Stromal cell of bone marrow (primary cell): ENCODE measurements at regions not wholly inside any gene's neighbourhood (a gene's known extent, or its start where the extent isn't known, plus 50 kb on each side); places are given as distances from the start of the nearest gene placed in this dataset.
"Not testable (repeated sequence)": the region's sequence is repeated elsewhere in the genome, so short reads cannot be mapped to it uniquely, and the experiment has no call there.

Source experiments
- DNase-seq: peaks from one replicate; pipeline ENCODE4 v3.0.0-alpha.2; 2012; ENCODE audit warnings: low read depth

DNA sequence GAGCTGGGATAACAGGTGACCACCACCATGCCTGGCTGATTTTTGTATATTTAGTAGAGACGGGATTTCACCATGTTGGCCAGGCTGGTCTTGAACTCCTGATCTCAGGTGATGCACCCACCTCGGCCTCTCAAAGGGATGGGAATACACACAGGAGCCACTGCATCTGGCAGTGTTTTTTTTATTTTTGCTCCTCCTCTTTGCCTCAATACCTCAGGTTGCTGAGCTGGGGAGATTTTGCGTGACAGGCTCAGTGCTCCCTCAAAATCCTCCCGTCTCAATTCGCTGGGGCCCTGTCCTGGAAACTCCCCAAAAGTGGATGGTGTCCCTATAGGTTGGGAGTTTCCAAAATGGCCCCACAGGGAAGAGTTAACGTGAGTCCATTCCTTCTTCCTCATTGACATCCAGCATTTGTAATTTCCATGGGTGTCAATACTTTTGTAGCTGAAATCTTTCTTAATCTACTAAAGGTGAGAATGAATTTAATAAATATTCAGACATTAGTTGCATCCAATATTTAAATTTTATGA, 71.8 kb downstream of the GGTLC2 start:
- no peak for DNase-seq

DNA sequence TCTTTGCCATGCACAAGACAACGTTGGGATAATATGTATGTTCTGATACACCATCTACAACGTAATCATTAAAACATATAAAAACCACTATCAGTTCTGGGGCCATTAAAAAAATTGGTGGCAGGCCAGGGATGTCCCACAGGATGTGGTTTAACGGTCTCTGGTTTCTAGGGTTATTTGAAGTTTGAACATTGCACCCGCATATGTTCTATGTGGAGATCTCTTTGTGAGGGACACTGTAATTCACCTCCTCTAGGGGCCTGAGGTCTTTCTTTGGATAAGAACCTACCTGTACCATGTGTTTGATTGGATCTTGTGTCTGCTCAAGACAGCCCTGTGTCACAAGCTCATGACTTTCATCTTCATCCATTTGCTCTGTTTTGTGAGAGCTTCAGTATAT, 73.2 kb downstream of the GGTLC2 start:
- DNase-seq, result no peak

DNA sequence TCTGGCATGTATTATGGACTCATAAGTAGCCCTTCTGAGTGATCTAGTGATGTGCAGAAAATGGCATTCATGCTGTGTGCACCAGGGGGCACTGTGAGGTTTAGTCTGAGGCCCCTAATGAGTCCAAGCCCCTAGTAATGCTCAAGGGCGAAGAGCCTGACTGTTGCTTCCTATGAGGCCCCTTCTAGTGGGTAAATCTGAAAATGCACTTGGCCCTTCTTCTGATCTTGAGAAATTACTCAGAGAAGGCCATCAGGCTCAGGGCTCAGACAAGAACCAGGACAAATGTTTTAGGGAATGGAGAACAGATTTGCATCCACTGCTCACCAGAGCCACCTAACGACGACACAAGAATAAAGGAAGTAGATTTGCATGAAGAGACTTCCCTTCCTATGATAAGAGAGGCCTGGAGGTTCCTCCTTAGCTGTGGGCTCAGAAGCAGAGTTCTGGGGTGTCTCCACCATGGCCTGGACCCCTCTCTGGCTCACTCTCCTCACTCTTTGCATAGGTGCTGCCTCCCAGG, 75.8 kb downstream of the GGTLC2 start:
- DNase-seq, result no peak

DNA sequence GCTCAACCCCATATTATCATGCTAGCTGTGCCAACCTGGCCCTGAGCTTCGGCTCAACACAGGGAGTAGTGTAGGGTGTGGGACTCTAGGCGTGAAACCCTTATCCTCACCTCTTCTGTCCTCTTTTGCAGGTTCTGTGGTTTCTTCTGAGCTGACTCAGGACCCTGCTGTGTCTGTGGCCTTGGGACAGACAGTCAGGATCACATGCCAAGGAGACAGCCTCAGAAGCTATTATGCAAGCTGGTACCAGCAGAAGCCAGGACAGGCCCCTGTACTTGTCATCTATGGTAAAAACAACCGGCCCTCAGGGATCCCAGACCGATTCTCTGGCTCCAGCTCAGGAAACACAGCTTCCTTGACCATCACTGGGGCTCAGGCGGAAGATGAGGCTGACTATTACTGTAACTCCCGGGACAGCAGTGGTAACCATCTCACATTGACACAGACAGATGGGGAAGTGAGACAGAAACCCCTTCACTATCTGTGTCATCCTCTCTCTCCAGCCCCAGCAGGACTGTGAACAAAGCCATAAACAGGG, 76.4 kb downstream of the GGTLC2 start:
- no peak for DNase-seq

DNA sequence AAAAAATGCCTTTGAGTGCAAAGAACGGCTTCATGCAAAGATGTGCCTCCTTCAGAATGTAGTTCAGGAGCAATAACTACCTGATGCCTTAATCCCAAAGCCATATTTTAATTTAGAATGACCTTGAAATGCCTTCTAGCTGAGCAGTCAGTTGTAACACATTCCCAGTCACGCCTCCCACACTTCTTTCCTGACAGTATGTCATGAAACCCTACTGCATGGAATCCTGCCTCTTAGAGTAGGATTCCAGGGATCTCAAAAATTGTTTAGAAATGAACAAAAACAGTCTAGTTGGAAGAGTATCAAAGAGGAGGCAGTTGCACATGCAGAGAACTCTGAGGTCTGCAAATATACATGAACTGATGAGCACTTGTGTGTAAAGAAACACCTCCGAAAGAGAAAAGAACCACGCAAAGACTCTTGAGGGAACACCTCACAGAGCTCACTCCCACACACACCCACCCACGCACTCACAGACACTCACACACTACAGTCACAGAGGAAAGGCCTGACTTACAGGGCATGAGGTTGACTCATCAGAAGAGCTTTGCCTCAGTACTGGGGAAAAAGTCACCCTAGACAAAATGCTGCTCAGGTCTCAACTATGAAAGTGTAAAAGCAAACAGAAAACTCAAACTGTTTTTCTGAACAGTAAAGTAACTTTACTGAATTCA, 77.4 kb downstream of the GGTLC2 start:
- peak; percentile 48 for DNase-seq

DNA sequence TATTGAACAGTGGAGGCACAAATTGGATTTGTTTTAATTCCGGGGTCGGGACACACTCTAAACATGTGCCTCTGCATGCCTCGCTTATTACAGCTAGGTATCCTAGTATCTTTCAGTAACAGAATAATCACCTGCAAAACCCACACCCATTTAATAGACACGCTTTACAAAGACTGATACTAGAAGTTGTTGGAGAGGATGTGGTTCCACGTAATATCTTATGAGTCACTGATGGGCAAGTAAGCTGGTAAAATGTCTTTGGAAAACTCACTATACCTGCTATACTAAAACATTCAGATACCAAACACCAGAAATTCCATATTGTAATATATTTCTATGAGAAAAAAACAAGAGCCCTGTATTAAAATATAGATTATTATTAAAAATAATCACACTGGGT, 84.0 kb downstream of the GGTLC2 start:
- DNase-seq, result no peak

DNA sequence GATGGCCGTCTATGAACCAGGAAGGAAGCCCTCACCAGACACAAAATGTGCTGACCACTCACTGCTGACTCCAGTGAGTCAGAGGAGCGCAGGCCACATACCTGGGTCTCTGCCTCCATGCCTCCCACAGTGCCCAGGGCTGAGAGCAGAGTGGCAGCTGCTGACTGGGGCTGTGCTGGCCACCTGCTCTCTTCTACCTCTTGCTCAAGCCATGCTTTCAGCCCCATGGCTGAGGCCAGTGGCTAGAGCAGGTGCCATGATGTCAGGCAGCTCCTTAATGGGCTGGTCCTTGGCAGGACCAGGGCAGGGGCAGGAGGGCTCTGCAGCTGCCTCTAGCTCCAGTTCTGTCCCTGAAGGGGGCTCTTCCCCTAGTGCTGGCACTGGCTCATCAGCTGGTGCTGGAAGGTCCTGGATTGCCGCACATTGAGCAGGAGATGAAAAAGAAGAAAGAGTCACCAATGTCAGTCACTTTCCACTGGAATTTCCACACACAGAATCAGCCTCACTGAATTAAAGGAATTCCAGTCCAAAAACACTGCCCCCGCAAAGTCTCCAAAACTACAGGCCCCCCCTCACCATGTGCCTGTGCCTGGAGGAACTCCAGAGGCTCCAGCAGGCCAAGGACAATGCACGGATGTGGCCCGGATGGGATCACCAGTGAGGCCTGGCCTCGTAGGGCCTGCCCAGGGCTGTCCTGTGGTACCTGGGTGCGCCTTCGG, 86.4 kb downstream of the GGTLC2 start:
- DNase-seq, result no peak

DNA sequence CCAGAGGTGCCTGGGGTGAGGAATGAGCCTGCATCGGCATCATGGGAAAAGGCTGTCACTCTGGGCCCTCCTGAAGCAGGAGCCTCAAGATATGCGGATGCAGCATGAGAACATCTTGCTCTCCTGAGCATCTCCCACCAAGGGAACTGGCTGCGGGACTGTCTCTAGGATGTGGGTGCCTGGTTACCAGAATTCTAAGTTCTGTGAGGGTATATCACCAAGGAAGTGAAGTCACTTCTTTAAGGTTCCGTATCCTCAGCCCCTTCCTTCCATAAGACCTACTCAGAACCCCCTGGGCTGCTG, 86.9 kb downstream of the GGTLC2 start:
- DNase-seq, result no peak

DNA sequence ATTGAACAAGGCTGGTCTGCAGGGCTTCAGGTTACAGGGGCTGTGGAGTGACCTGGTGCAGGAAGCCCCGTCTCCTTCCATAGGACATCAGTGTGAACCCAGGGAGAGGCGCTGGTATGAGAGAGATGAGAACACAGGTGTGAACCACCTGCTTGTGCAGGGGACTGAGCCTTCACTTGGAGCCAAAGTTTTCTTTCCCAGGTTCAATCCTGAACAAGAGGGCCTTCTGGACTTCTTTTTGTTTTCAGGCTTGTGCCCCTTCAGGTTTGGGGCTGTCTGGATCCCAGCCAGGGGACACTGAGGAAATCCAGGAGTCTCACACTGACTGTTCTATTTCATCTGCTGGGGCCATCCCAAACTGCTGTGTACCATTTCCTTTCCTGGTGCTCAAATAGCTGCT, 88.6 kb downstream of the GGTLC2 start:
- DNase-seq, result not testable (repeated sequence)

DNA sequence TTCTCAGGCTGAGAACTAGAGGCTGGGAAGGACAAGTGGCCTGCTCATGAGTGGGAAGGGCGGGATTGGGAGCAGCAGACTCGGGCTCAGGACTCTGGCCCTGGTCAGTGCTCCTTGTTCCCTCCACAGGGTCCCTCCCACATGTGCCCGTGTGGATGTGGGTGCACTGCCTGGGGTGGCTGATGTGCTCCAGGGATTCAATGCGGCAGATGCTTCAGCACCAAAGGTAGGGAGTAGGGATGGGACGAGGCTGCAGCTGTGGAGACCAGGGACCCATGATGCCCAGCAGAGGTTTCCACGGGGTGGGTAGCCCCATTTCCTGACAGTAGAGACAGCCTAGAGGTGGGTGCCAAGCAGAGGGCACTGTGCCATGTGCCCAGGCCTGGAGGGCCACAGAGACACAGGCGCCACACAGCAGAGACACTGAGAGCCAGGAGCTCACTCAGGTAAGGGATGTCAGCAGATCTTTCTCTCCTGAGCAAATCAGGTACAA, 89.5 kb downstream of the GGTLC2 start:
- DNase-seq, result no peak

DNA sequence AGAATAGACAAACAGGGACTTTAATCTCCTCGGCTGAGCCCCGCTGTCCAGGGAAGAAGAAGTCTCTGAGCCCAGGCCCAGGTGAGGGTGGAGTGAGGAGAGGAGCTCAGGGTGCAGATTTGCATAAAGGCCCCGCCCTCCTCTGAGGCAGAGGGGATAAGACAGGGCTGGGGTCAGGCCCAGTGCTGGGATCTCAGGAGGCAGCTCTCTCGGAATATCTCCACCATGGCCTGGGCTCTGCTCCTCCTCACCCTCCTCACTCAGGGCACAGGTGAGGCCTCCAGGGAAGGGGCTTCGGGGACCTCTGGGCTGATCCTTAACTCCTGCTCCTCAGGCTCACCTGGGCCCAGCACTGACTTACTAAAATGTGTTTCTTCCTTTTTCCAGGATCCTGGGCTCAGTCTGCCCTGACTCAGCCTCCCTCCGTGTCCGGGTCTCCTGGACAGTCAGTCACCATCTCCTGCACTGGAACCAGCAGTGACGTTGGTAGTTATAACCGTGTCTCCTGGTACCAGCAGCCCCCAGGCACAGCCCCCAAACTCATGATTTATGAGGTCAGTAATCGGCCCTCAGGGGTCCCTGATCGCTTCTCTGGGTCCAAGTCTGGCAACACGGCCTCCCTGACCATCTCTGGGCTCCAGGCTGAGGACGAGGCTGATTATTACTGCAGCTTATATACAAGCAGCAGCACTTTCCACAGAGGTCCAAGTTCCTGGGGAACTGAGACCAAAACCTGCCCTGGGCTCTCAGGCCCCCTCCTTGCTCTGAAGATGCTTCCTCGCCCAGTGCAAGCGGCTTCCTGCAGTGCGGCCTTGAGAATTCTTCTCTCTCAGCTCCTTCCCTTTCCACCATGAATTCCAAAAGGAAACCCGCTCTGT, 90.2 kb downstream of the GGTLC2 start:
- not testable (repeated sequence) for DNase-seq

DNA sequence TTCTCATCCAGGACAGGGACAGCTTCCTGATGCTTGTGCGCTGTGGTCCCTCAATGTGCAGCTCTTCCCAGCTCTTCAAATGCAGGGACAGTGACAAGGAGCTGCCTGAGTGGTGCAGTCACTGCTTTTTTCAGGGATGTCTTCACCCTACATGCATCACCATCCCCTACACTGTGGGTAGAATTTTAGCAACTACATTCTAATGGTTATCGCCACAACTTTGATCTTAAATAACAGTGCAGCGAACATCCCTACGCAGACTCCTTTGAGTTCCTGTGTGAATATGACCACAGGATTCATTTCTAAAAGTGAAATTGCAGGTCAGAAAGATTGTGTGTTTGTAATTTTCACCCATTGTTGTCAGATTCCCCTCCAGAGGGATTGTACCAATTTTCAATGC, 90.9 kb downstream of the GGTLC2 start:
- DNase-seq, result not testable (repeated sequence)

DNA sequence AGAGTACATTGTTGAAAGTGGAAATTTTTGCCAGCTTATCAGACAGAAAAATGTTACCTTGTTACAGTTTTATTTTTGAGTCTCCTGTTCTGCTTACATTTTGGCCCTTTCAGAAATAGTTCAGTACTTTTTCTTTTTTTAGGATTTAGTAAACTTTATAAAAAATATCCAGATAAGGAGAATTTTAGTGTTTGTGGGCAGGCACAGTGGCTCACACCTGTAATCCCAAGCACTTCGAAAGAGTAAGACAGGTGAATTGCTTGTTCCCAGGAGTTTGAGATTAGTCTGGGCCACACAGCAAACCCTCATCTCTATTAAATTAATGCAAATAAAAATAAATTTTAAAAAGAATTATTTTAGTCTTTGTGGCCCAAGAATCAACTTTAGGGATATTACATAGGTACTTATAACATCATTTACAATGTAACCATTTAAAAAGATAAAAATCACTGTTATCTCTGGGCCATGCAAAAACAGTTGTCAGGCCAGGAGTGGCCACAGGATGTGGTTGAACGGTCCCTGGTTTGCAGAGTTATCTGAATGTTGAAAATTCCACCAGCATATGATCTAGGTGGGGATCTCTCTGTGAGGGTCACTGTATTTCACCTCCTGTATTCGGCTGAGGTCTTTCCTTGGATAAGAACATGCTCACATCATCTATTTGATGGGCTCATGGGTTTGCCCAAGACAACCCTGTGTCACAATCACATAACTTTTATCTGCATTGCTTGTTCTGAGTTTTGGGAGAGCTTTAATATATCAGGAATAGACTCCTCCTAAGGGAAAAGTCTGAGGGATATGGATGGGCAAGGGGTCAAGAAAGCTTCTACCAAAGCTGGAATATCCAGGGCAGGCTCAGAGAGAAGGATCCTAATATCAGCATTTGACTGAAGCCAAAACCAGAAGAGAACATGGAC, 91.5 kb downstream of the GGTLC2 start:
- DNase-seq, result no peak

DNA sequence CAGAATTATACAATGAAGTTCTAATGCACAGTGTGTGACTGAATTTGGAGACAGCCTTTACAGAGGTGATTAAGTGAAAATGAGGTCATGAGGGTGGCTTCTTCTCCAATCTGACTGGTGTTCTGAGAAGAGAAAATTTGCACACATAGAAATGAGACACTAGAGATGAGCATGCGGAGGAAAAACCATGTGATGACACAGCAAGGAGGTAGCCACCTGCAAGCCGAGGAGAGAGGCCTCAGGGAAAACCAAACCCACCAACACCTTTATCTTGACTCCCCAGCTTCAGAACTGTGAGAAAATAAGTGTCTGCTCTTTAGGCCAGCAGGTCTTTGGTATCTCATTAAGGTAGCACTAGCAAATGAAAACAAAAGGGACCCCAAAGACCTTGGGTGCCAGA, 93.2 kb downstream of the GGTLC2 start:
- no peak for DNase-seq

DNA sequence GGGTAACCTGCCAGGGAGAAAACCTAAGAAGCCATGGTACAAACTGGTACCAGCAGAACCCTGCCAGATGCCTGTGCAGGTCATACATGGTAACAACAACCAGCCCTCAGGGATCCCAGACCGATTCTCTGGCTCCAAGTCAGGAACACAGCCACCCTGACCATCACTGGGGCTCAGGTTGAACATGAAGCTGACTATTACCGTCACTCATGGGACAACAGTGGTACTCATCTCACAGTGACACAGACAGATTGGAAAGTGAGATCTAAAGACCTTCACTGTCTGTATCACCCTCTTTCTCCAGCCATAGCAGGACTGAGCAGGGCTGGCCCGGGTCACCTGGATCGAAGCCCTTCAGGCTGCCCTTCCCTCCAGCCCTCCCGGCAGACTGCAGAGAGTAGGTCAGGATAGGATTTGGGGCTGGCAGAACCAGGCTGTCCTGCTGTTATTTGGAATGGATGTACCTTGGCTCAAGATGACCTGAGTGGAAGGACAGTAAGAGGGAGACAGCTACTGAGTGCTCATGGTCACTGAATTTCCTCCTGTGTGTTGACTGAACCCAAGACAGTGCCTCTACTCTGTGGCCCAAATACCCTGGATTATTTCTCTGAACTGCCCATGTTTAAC, 94.7 kb downstream of the GGTLC2 start:
- no peak for DNase-seq

DNA sequence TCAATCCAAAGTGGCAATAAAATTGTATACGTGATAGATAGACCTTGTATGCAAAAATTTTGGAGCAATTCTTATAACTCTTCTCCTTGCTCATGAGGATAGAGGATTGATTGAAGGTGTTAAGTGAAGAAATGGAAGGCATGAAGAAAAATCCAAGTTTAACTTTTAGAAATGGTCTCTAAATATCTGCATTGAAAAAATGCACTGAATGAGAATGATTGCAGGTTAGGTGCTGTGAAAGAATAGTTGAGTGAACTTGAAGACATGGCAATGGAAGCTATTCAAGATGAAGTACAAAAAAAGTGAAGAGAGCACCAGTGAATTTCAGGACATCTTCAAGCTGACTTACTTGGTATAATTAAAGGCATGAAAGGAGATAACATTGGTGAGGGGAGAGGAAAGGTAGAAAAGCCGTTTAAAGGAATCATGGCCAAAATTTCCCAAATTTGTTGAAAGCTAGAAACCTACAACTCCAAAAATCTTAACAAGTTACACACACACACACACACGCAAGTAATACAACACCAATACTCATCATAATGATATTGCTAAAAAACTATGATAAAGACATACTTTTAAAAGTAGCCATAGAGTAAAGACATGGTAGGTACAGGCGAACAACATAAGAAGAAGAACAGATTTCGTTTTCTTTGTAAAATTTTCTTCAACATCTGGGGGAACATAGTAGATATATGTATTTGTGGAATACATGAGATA, 96.3 kb downstream of the GGTLC2 start:
- DNase-seq, result no peak

DNA sequence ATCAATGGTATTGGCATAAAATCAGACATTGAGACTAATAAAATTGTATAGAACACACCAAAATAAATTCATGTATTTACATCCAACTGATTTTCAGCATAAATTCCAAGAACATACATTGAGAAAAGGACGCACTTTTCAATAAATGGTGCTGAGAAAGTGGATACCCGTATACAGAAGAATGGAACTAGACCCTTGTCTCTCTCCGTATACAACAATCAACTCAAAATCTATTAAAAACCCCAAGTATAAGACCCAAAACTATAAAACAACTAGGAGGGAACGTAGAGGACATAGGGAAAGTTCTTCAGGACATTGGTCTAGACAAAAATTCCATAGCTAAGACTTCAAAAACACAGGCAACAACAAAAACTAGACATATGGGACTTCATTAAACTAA, 97.4 kb downstream of the GGTLC2 start:
- no peak for DNase-seq

DNA sequence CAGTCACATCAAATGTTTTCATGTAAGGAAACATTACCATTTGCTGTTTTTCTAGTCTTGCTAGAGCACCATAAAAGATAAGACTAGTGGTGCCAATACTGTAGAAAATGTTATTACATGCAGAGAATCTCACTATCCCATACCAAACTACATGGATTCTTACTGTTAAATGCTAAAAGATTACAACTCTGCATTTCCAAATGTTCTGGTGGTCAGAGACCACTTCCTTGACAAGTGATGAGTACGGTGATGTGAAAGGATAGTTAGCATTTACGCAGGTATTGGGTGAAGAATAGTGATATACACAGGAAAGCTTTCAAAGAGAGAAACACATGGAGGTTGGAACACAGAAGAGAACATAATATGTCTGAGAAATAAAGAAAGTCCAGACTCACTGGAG, 98.2 kb downstream of the GGTLC2 start:
- DNase-seq, result no peak

DNA sequence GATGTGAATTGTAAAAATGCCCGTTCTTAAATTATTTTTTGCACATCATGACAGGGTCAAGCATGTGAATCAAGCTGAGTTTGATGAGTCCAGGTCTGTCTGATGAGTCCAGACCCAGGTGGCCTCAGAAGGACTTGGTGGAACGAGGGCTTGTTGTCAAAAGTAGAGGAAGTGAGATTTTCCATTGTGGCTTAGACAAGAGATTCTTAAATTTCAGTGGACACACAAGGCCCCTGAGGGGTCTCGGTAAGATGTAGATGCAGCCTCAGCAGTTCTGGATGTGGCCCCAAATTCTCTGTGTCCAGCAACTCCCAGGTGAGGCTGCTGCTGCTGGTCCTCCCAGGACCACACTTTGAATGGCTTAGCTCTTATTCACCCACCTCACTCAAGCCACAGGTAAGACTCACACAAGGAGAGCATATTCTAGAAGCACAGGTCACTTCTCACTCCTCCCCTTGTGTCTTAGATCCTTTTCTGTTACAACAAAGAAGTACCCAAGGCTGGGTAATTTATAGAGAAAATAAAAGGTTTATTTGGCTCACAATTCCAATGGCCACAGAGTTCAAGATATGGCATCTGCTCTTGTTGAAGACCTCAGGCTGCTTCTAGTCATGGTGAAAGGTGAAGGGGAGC, 98.8 kb downstream of the GGTLC2 start:
- DNase-seq, result no peak
